K562 (cell line): ENCODE measurements at regions not wholly inside any gene's neighbourhood (a gene's known extent, or its start where the extent isn't known, plus 50 kb on each side); places are given as distances from the start of the nearest gene placed in this dataset.
"Not testable (repeated sequence)": the region's sequence is repeated elsewhere in the genome, so short reads cannot be mapped to it uniquely, and the experiment has no call there.

Experiments used
- ATAC-seq: fragments of 200-7000 bp; cut with Tn5 transposase; 3 replicates; pipeline ENCODE4 v1.9.1; 2020; ENCODE audit warnings: moderate library complexity
- BruUV-seq: library from RNA; stranded (reverse); fragments of 400-500 nt; replicated peaks from 2 replicates; lab custom pipeline; 2021; lab: Mats Ljungman, UMichigan
- CTCF ChIA-PET: fragments of 300-600 bp; formaldehyde crosslinking; extraction: SDS; loops from one replicate; lab custom pipeline; 2021; ENCODE audit warnings: low intra/inter-chr PET ratio; lab: Yijun Ruan, JAX
- POLR2A ChIA-PET: fragments of 300-600, 350-650 bp; sonication (Branson Sonifier 250); formaldehyde crosslinking; extraction: SDS; loops from one replicate; lab custom pipeline; 2021; ENCODE audit warnings: antibody characterized with exemption, inconsistent platforms; lab: Yijun Ruan, JAX
- DNase-seq, 4 experiments: peaks; one replicate each; pipeline versions ENCODE4 v3.0.0 to v3.0.0-alpha.2; 2011 to 2018; ENCODE audit warnings: low spot score in 3 of 4, mixed read lengths in 3 of 4; ENCODE audit errors: extremely low read depth in 1 of 4
- FAIRE-seq: peaks from 2 replicates; lab custom pipeline; 2011; peaks lifted over from hg19 to GRCh38; lab: Jason Lieb, UNC
- H2AFZ ChIP-seq: 2 replicates; pipeline ENCODE4 v1.6.0; 2011; ENCODE audit warnings: low read depth, low read length, control low read depth, inconsistent platforms
- H3K27ac ChIP-seq: fragments of 200-600 bp; 3 replicates; pipeline ENCODE4 v1.8.0; 2011; ENCODE audit warnings: low read depth, mild to moderate bottlenecking, control low read depth, inconsistent platforms, low read length, moderate library complexity, mixed read lengths; ENCODE audit errors: extremely low read depth
- H3K27me3 ChIP-seq, 2 experiments: fragments of 300-600 bp in 1 of 2; 2 replicates in 1 of 2; 3 replicates in 1 of 2; pipeline versions ENCODE4 v1.6.0 to v1.8.0; 2011; ENCODE audit warnings: inconsistent platforms in 2 of 2, low read length in 2 of 2, mild to moderate bottlenecking in 1 of 2, mixed read lengths in 1 of 2, moderate library complexity in 1 of 2; ENCODE audit not compliant: control insufficient read depth in 2 of 2, insufficient read depth in 2 of 2
- H3K36me3 ChIP-seq: fragments of 300-600 bp; 3 replicates; pipeline ENCODE4 v1.8.0; 2011; ENCODE audit warnings: mild to moderate bottlenecking, low read length, inconsistent platforms; ENCODE audit not compliant: control insufficient read depth, insufficient read depth
- H3K4me1 ChIP-seq, 2 experiments: fragments of 200-600 bp in 1 of 2; replicated peaks in 1 of 2; 2 replicates in 1 of 2; 3 replicates in 1 of 2; pipeline versions ENCODE4 v1.5.1 to v1.8.0; 2011; ENCODE audit warnings: inconsistent platforms in 2 of 2, low read length in 2 of 2, mild to moderate bottlenecking in 1 of 2, mixed read lengths in 1 of 2, moderate library complexity in 1 of 2; ENCODE audit not compliant: control insufficient read depth in 2 of 2, insufficient read depth in 2 of 2
- H3K4me2 ChIP-seq: 2 replicates; pipeline ENCODE4 v1.6.1; 2011; ENCODE audit warnings: low read length, control low read depth, inconsistent platforms, mixed read lengths; ENCODE audit not compliant: insufficient read depth
- H3K4me3 ChIP-seq: fragments of 200-600 bp; sonication (generic), shearing (Covaris generic); 2 replicates; pipeline ENCODE4 v1.5.1; 2016; ENCODE audit warnings: control low read depth, inconsistent platforms
- H3K79me2 ChIP-seq: fragments of 200-600 bp; 3 replicates; pipeline ENCODE4 v1.8.0; 2011; ENCODE audit warnings: low read length, inconsistent platforms; ENCODE audit not compliant: control insufficient read depth, insufficient read depth
- H3K9ac ChIP-seq, 2 experiments: 2 replicates each; pipeline versions ENCODE4 v1.6.0 to v1.6.1; 2011; ENCODE audit warnings: low read depth in 2 of 2, low read length in 2 of 2, control low read depth in 1 of 2, inconsistent platforms in 1 of 2, mild to moderate bottlenecking in 1 of 2, mixed read lengths in 1 of 2; ENCODE audit not compliant: insufficient read depth in 1 of 2
- H3K9me1 ChIP-seq: one replicate; pipeline ENCODE4 v1.6.0; 2011; ENCODE audit warnings: inconsistent platforms, mild to moderate bottlenecking, low read length, moderate library complexity; ENCODE audit not compliant: control insufficient read depth, insufficient read depth
- H3K9me3 ChIP-seq: replicated peaks from 2 replicates; pipeline ENCODE4 v1.5.1; 2011; ENCODE audit warnings: low read depth, low read length, inconsistent platforms; ENCODE audit not compliant: control insufficient read depth, insufficient read depth
- H4K20me1 ChIP-seq: replicated peaks from 2 replicates; pipeline ENCODE4 v1.6.1; 2011; ENCODE audit warnings: low read length, inconsistent platforms, mixed read lengths; ENCODE audit not compliant: control insufficient read depth, insufficient read depth
- DDX20 ChIP-seq: fragments of 450-650 bp; IDR thresholded peaks from 2 replicates; pipeline ENCODE4 v1.6.1; 2016; ENCODE audit warnings: missing genetic modification characterization, low read depth, mild to moderate bottlenecking, missing compliant biosample characterization, moderate library complexity
- ETV5 ChIP-seq: sonication (generic); formaldehyde crosslinking; IDR thresholded peaks from 2 replicates; pipeline ENCODE4 v1.4.0; 2020; ENCODE audit warnings: low read depth, mild to moderate bottlenecking, missing genetic modification reagents
- HMG20A ChIP-seq: fragments of 450-650 bp; formaldehyde crosslinking; conservative IDR thresholded peaks from 2 replicates; pipeline ENCODE4 v1.4.0; 2020; ENCODE audit warnings: mild to moderate bottlenecking, mixed read lengths
- NFE2 ChIP-seq: IDR thresholded peaks from 2 replicates; pipeline ENCODE4 v1.6.1; 2014; ENCODE audit warnings: antibody characterized with exemption, low read depth
- RBM22 ChIP-seq: fragments of 200-400 bp; formaldehyde crosslinking; IDR thresholded peaks from 2 replicates; pipeline ENCODE4 v1.6.1; 2018; ENCODE audit warnings: low read length, low read depth; ENCODE audit not compliant: poor library complexity, severe bottlenecking
- ZNF280A ChIP-seq: fragments of 450-650 bp; IDR thresholded peaks from 2 replicates; pipeline ENCODE4 v1.6.1; 2018; ENCODE audit warnings: mild to moderate bottlenecking, low read depth; ENCODE audit not compliant: partially characterized antibody
- ZNF445 ChIP-seq: fragments of 250-450 bp; sonication (Bioruptor Pico); IDR thresholded peaks from 2 replicates; pipeline ENCODE4 v1.4.0; 2020; ENCODE audit warnings: low read depth, mild to moderate bottlenecking, moderate library complexity
- WGBS: fragments of 100-300 bp; shearing (Covaris generic); methylation state at CpG from one replicate; pipeline ENCODE4 v1.1.6; 2016; ENCODE audit warnings: low coverage, mixed read lengths; ENCODE audit not compliant: insufficient coverage; ENCODE audit errors: missing lambda C conversion rate; 5-methylcytosine and 5-hydroxymethylcytosine counted together
- in situ Hi-C: fragments of 300-500 bp; cut with MboI; formaldehyde crosslinking; loops from 4 replicates; pipeline ENCODE4 v1.15.0; 2018; ENCODE audit warnings: inconsistent platforms, mixed read lengths
- intact Hi-C: fragments of 100-400 bp; cut with micrococcal nuclease; formaldehyde crosslinking; loops from 2 replicates; pipeline ENCODE4 v1.14.2; 2022

DNA sequence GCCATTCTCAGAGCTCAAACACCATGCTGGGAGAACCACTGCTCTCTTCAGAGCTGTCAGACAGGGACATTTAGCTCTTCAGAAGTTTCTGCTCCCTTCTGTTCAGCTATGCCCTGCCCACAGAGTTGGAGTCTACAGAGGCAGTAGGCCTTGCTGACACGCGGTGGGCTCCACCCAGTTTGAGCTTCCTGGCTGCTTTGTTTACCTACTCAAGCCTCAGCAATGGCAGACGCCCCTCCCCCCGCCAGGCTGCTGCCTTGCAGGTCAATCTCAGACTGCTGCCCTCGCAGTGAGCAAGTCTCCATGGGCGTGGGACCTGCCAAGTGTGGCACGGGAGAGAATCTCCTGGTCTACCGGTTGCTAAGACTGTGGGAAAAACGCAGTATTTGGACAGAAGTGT is 93.8 kb upstream of the ZC3H12A start:
- FAIRE-seq, CTCF ChIA-PET: not testable (repeated sequence)

GRCh38 chr1:37387854-37388253 is 86.5 kb upstream of the ZC3H12A start:
- no peaks in the 10 kb centered on the region for H3K4me1 ChIP-seq
- ATAC-seq (no peak), FAIRE-seq (no peak), DNase-seq (no peak)
- H2AFZ ChIP-seq, result no peak overlapping the region
- H3K9me3 ChIP-seq, result no peaks in the 10 kb centered on the region
- H3K9ac ChIP-seq, result no peak overlapping the region
- ChIA-PET CTCF (no interaction called here), POLR2A (interaction anchor here (0.6 to 1.0 kb wide), 5 partner anchors 28 to 625 kb away, joined by 3 to 4 read pairs (median 3); partner anchors contain the start of gene UTP11)
- peaks cover 2 to 22% of the 10 kb centered on the region in 2 experiments; a peak in 3 of 5 replicates for H3K27me3 ChIP-seq
- no peaks in the 10 kb centered on the region for H4K20me1 ChIP-seq
- WGBS, result 0% methylated on average over 5 of the region's 5 CpGs
- H3K79me2 ChIP-seq, result no peaks in the 10 kb centered on the region
- no peak overlapping the region for H3K4me3 ChIP-seq
- H3K27ac ChIP-seq, result no peak overlapping the region
- no TSS peak for BruUV-seq
- H3K36me3 ChIP-seq, result no peaks in the 10 kb centered on the region
- no peaks in the 10 kb centered on the region for H3K9me1 ChIP-seq
- intact Hi-C loops (no loop called here), in situ Hi-C loops (no loop called here)
- H3K4me2 ChIP-seq, result no peak overlapping the region
- TF ChIP-seq RBM22, result no peak
- TF ChIP-seq NFE2, result no peak
- TF ChIP-seq ETV5, result no peak
- TF ChIP-seq ZNF280A, result no peak
- TF ChIP-seq HMG20A (CRISPR knock-in tag), result no peak
- no peak for TF ChIP-seq DDX20 (tag)
- no peak for TF ChIP-seq ZNF445 (CRISPR knock-in tag)

More for the DNA sequence above, 93.8 kb upstream of the ZC3H12A start:
- H3K4me3 ChIP-seq, H3K27ac ChIP-seq, in situ Hi-C loops, H3K9ac ChIP-seq, H3K4me2 ChIP-seq, H3K9me1 ChIP-seq, ATAC-seq, H2AFZ ChIP-seq, intact Hi-C loops, H3K9me3 ChIP-seq, H3K27me3 ChIP-seq, BruUV-seq, H3K36me3 ChIP-seq, DNase-seq, H4K20me1 ChIP-seq, H3K4me1 ChIP-seq, H3K79me2 ChIP-seq: not testable (repeated sequence)
- POLR2A ChIA-PET, result interaction anchor here (0.8 to 1.0 kb wide), 2 partner anchors 12 to 19 kb away, joined by 3 read pairs; no protein-coding TSS in a partner anchor
- under 1% methylated on average over 9 of the region's 9 CpGs for WGBS
